K562 (cell line): ENCODE measurements at regions not wholly inside any gene's neighbourhood (a gene's known extent, or its start where the extent isn't known, plus 50 kb on each side); places are given as distances from the start of the nearest gene placed in this dataset.
A peak's percentile ranks its signal among the peaks of the same experiment; 100 is the strongest.

ENCODE experiments used
- ATAC-seq: fragments of 200-7000 bp; cut with Tn5 transposase; 3 replicates; pipeline ENCODE4 v1.9.1; 2020; ENCODE audit warnings: moderate library complexity
- BruUV-seq: library from RNA; stranded (reverse); fragments of 400-500 nt; replicated peaks from 2 replicates; lab custom pipeline; 2021; lab: Mats Ljungman, UMichigan
- CTCF ChIA-PET: fragments of 300-600 bp; formaldehyde crosslinking; extraction: SDS; loops from one replicate; lab custom pipeline; 2021; ENCODE audit warnings: low intra/inter-chr PET ratio; lab: Yijun Ruan, JAX
- POLR2A ChIA-PET: fragments of 300-600, 350-650 bp; sonication (Branson Sonifier 250); formaldehyde crosslinking; extraction: SDS; loops from one replicate; lab custom pipeline; 2021; ENCODE audit warnings: antibody characterized with exemption, inconsistent platforms; lab: Yijun Ruan, JAX
- DNase-seq, 4 experiments: peaks; one replicate each; pipeline versions ENCODE4 v3.0.0 to v3.0.0-alpha.2; 2011 to 2018; ENCODE audit warnings: low spot score in 3 of 4, mixed read lengths in 3 of 4; ENCODE audit errors: extremely low read depth in 1 of 4
- FAIRE-seq: peaks from 2 replicates; lab custom pipeline; 2011; peaks lifted over from hg19 to GRCh38; lab: Jason Lieb, UNC
- H2AFZ ChIP-seq: 2 replicates; pipeline ENCODE4 v1.6.0; 2011; ENCODE audit warnings: low read depth, low read length, control low read depth, inconsistent platforms
- H3K27ac ChIP-seq: fragments of 200-600 bp; 3 replicates; pipeline ENCODE4 v1.8.0; 2011; ENCODE audit warnings: low read depth, mild to moderate bottlenecking, control low read depth, inconsistent platforms, low read length, moderate library complexity, mixed read lengths; ENCODE audit errors: extremely low read depth
- H3K27me3 ChIP-seq, 2 experiments: fragments of 300-600 bp in 1 of 2; 2 replicates in 1 of 2; 3 replicates in 1 of 2; pipeline versions ENCODE4 v1.6.0 to v1.8.0; 2011; ENCODE audit warnings: inconsistent platforms in 2 of 2, low read length in 2 of 2, mild to moderate bottlenecking in 1 of 2, mixed read lengths in 1 of 2, moderate library complexity in 1 of 2; ENCODE audit not compliant: control insufficient read depth in 2 of 2, insufficient read depth in 2 of 2
- H3K36me3 ChIP-seq: fragments of 300-600 bp; 3 replicates; pipeline ENCODE4 v1.8.0; 2011; ENCODE audit warnings: mild to moderate bottlenecking, low read length, inconsistent platforms; ENCODE audit not compliant: control insufficient read depth, insufficient read depth
- H3K4me1 ChIP-seq, 2 experiments: fragments of 200-600 bp in 1 of 2; replicated peaks in 1 of 2; 2 replicates in 1 of 2; 3 replicates in 1 of 2; pipeline versions ENCODE4 v1.5.1 to v1.8.0; 2011; ENCODE audit warnings: inconsistent platforms in 2 of 2, low read length in 2 of 2, mild to moderate bottlenecking in 1 of 2, mixed read lengths in 1 of 2, moderate library complexity in 1 of 2; ENCODE audit not compliant: control insufficient read depth in 2 of 2, insufficient read depth in 2 of 2
- H3K4me2 ChIP-seq: 2 replicates; pipeline ENCODE4 v1.6.1; 2011; ENCODE audit warnings: low read length, control low read depth, inconsistent platforms, mixed read lengths; ENCODE audit not compliant: insufficient read depth
- H3K4me3 ChIP-seq: fragments of 200-600 bp; sonication (generic), shearing (Covaris generic); 2 replicates; pipeline ENCODE4 v1.5.1; 2016; ENCODE audit warnings: control low read depth, inconsistent platforms
- H3K79me2 ChIP-seq: fragments of 200-600 bp; 3 replicates; pipeline ENCODE4 v1.8.0; 2011; ENCODE audit warnings: low read length, inconsistent platforms; ENCODE audit not compliant: control insufficient read depth, insufficient read depth
- H3K9ac ChIP-seq, 2 experiments: 2 replicates each; pipeline versions ENCODE4 v1.6.0 to v1.6.1; 2011; ENCODE audit warnings: low read depth in 2 of 2, low read length in 2 of 2, control low read depth in 1 of 2, inconsistent platforms in 1 of 2, mild to moderate bottlenecking in 1 of 2, mixed read lengths in 1 of 2; ENCODE audit not compliant: insufficient read depth in 1 of 2
- H3K9me1 ChIP-seq: one replicate; pipeline ENCODE4 v1.6.0; 2011; ENCODE audit warnings: inconsistent platforms, mild to moderate bottlenecking, low read length, moderate library complexity; ENCODE audit not compliant: control insufficient read depth, insufficient read depth
- H3K9me3 ChIP-seq: replicated peaks from 2 replicates; pipeline ENCODE4 v1.5.1; 2011; ENCODE audit warnings: low read depth, low read length, inconsistent platforms; ENCODE audit not compliant: control insufficient read depth, insufficient read depth
- H4K20me1 ChIP-seq: replicated peaks from 2 replicates; pipeline ENCODE4 v1.6.1; 2011; ENCODE audit warnings: low read length, inconsistent platforms, mixed read lengths; ENCODE audit not compliant: control insufficient read depth, insufficient read depth
- ATF3 ChIP-seq, 2 experiments: fragments of 450-650 bp in 1 of 2; sonication (generic) in 1 of 2; formaldehyde crosslinking in 1 of 2; IDR thresholded peaks in 1 of 2; conservative IDR thresholded peaks in 1 of 2; 2 replicates each; pipeline versions ENCODE4 v1.6.1 to v1.8.1; 2016 to 2023; ENCODE audit warnings: mild to moderate bottlenecking in 2 of 2, moderate library complexity in 2 of 2, inconsistent platforms in 1 of 2, missing genetic modification reagents in 1 of 2
- C11orf30 ChIP-seq: fragments of 450-650 bp; IDR thresholded peaks from 2 replicates; pipeline ENCODE4 v1.6.1; 2016; ENCODE audit warnings: low read depth, mild to moderate bottlenecking
- CLOCK ChIP-seq: fragments of 250-450 bp; sonication (Bioruptor Pico); IDR thresholded peaks from 2 replicates; pipeline ENCODE4 v1.4.0; 2020; ENCODE audit warnings: mild to moderate bottlenecking, moderate library complexity, borderline replicate concordance
- FOXP1 ChIP-seq: sonication (generic); formaldehyde crosslinking; IDR thresholded peaks from 2 replicates; pipeline ENCODE4 v1.8.0; 2022; ENCODE audit warnings: mild to moderate bottlenecking, missing genetic modification reagents
- GTF2E2 ChIP-seq: fragments of 200-800 bp; sonication (Bioruptor generic); IDR thresholded peaks from 2 replicates; pipeline ENCODE4 v1.6.1; 2016; ENCODE audit warnings: missing genetic modification characterization, missing compliant biosample characterization
- KHSRP ChIP-seq: fragments of 450-650 bp; IDR thresholded peaks from 2 replicates; pipeline ENCODE4 v1.6.1; 2017
- MAFF ChIP-seq: IDR thresholded peaks from 2 replicates; pipeline ENCODE4 v1.6.1; 2012; ENCODE audit warnings: low read length, improper control_type of control experiment
- RFX5 ChIP-seq: IDR thresholded peaks from 2 replicates; pipeline ENCODE4 v1.6.1; 2011; ENCODE audit warnings: low read depth, mild to moderate bottlenecking, improper control_type of control experiment, low read length
- SIRT6 ChIP-seq: IDR thresholded peaks from one replicate; pipeline ENCODE4 v1.6.1; 2012; ENCODE audit warnings: low read depth, mild to moderate bottlenecking, control low read depth, inconsistent platforms, low read length, moderate library complexity
- TCF7 ChIP-seq: sonication (generic); IDR thresholded peaks from 2 replicates; pipeline ENCODE4 v1.6.1; 2016; ENCODE audit warnings: antibody characterized with exemption, borderline replicate concordance
- ZEB2 ChIP-seq: fragments of 450-650 bp; IDR thresholded peaks from 2 replicates; pipeline ENCODE4 v1.6.1; 2016
- ZFP30 ChIP-seq: fragments of 250-450 bp; sonication (Bioruptor Pico); IDR thresholded peaks from 2 replicates; pipeline ENCODE4 v1.8.0; 2022; ENCODE audit warnings: moderate library complexity, mild to moderate bottlenecking, inconsistent platforms, borderline replicate concordance
- ZFP36 ChIP-seq: fragments of 150-350 bp; IDR thresholded peaks from 2 replicates; pipeline ENCODE4 v1.6.1; 2018; ENCODE audit warnings: low read length, low read depth; ENCODE audit not compliant: partially characterized antibody
- ZNF316 ChIP-seq: fragments of 450-650 bp; IDR thresholded peaks from 2 replicates; pipeline ENCODE4 v1.6.1; 2016
- ZNF699 ChIP-seq: fragments of 250-450 bp; sonication (Bioruptor Pico); IDR thresholded peaks from 2 replicates; pipeline ENCODE4 v1.8.0; 2021; ENCODE audit warnings: mild to moderate bottlenecking, moderate library complexity; ENCODE audit not compliant: insufficient replicate concordance
- ZSCAN29 ChIP-seq: fragments of 450-650 bp; IDR thresholded peaks from 2 replicates; pipeline ENCODE4 v1.6.1; 2017
- WGBS: fragments of 100-300 bp; shearing (Covaris generic); methylation state at CpG from one replicate; pipeline ENCODE4 v1.1.6; 2016; ENCODE audit warnings: low coverage, mixed read lengths; ENCODE audit not compliant: insufficient coverage; ENCODE audit errors: missing lambda C conversion rate; 5-methylcytosine and 5-hydroxymethylcytosine counted together
- in situ Hi-C: fragments of 300-500 bp; cut with MboI; formaldehyde crosslinking; loops from 4 replicates; pipeline ENCODE4 v1.15.0; 2018; ENCODE audit warnings: inconsistent platforms, mixed read lengths
- intact Hi-C: fragments of 100-400 bp; cut with micrococcal nuclease; formaldehyde crosslinking; loops from 2 replicates; pipeline ENCODE4 v1.14.2; 2022

GRCh38 chr17:72306037-72306436 is 185.2 kb downstream of the SOX9 start:
- POLR2A ChIA-PET = no interaction called here
- no peak overlapping the region for H2AFZ ChIP-seq
- no peak overlapping the region for H3K4me3 ChIP-seq
- in situ Hi-C loops = no loop called here
- no peak overlapping the region for H3K27ac ChIP-seq
- H3K79me2 ChIP-seq = no peaks in the 10 kb centered on the region
- intact Hi-C loops = no loop called here
- no peaks in the 10 kb centered on the region for H4K20me1 ChIP-seq
- no TSS peak for BruUV-seq
- ATAC-seq (no peak), DNase-seq (no peak), FAIRE-seq (no peak)
- H3K4me2 ChIP-seq = no peak overlapping the region
- H3K9me1 ChIP-seq = no peaks in the 10 kb centered on the region
- H3K27me3 ChIP-seq = no peaks in the 10 kb centered on the region
- CTCF ChIA-PET = no interaction called here
- TF ChIP-seq ZEB2 (no peak), ZNF316 (peak; percentile 22; the same call in 1 of the 2 replicates), TCF7 (no peak), ZFP36 (no peak), FOXP1 (no peak), MAFF (no peak), C11orf30 (no peak)
- no peaks in the 10 kb centered on the region for H3K9me3 ChIP-seq
- H3K4me1 ChIP-seq = no peaks in the 10 kb centered on the region
- 0% methylated on average over 6 of the region's 6 CpGs for WGBS
- no peak overlapping the region for H3K9ac ChIP-seq
- no peaks in the 10 kb centered on the region for H3K36me3 ChIP-seq

- Histone ChIP-seq H3K4me2 (no peak overlapping the region), H3K9ac (no peak overlapping the region), H3K9me1 (no peaks in the 10 kb centered on the region), H3K79me2 (no peaks in the 10 kb centered on the region), H3K9me3 (no peaks in the 10 kb centered on the region), H4K20me1 (no peaks in the 10 kb centered on the region), H3K4me1 (no peaks in the 10 kb centered on the region), H3K4me3 (no peak overlapping the region), H3K27me3 (no peaks in the 10 kb centered on the region), H3K36me3 (no peaks in the 10 kb centered on the region), H2AFZ (no peak overlapping the region), H3K27ac (no peak overlapping the region)
- no peak for DNase-seq
- intact Hi-C loops (no loop called here), in situ Hi-C loops (no loop called here)
- ChIA-PET CTCF (no interaction called here), POLR2A (no interaction called here)
- no peak for FAIRE-seq
- ATAC-seq = no peak
- 0% methylated on average over 3 of the region's 3 CpGs for WGBS
- BruUV-seq = no TSS peak
- no peak for TF ChIP-seq SIRT6
- TF ChIP-seq ATF3 (IDR thresholded peaks at IDR 0.05) = no peak
- TF ChIP-seq ATF3 (CRISPR knock-in tag; conservative IDR thresholded peaks at IDR 0.05) = no peak
- no peak for TF ChIP-seq ZSCAN29
- no peak for TF ChIP-seq CLOCK
- no peak for TF ChIP-seq RFX5
- no peak for TF ChIP-seq KHSRP
- TF ChIP-seq ZNF699 (CRISPR knock-in tag) = no peak
- TF ChIP-seq ZFP30 = no peak
- no peak for TF ChIP-seq GTF2E2 (tag)
Measured at GRCh38 chr17:72307836-72308235, 187.0 kb downstream of the SOX9 start.
